Neutrophil (primary cell): ENCODE measurements at regions not wholly inside any gene's neighbourhood (a gene's known extent, or its start where the extent isn't known, plus 50 kb on each side); places are given as distances from the start of the nearest gene placed in this dataset.

Experiments used
- H3K27ac ChIP-seq: fragments of 200-600 bp; sonication (generic); 2 replicates; pipeline ENCODE4 v1.5.1; 2016; ENCODE audit warnings: mild to moderate bottlenecking, moderate library complexity
- H3K27me3 ChIP-seq: fragments of 200-600 bp; sonication (generic); 2 replicates; pipeline ENCODE4 v1.6.0; 2016; ENCODE audit warnings: mild to moderate bottlenecking
- H3K36me3 ChIP-seq: fragments of 200-600 bp; sonication (generic); 2 replicates; pipeline ENCODE4 v1.5.1; 2017
- H3K4me1 ChIP-seq, 2 experiments: fragments of 200-600 bp in 1 of 2; sonication (generic) in 1 of 2; 1 replicate in 1 of 2; 2 replicates in 1 of 2; pipeline versions ENCODE4 v1.5.1 to v1.6.1; 2013 to 2016; ENCODE audit warnings: low read depth in 1 of 2, low read length in 1 of 2, mild to moderate bottlenecking in 1 of 2, moderate library complexity in 1 of 2; ENCODE audit not compliant: control insufficient read depth in 1 of 2, insufficient read depth in 1 of 2
- H3K4me3 ChIP-seq, 2 experiments: fragments of 200-600 bp in 1 of 2; sonication (generic) in 1 of 2; 1 replicate in 1 of 2; 2 replicates in 1 of 2; pipeline ENCODE4 v1.5.1; 2013 to 2016; ENCODE audit warnings: low read depth in 1 of 2, low read length in 1 of 2, mild to moderate bottlenecking in 1 of 2, moderate library complexity in 1 of 2
- H3K9me3 ChIP-seq: fragments of 200-600 bp; sonication (generic); 2 replicates; pipeline ENCODE4 v1.5.1; 2016
- CTCF ChIP-seq: fragments of 200-600 bp; sonication (generic); IDR thresholded peaks from 2 replicates; pipeline ENCODE4 v1.5.1; 2016; ENCODE audit warnings: antibody characterized with exemption

DNA sequence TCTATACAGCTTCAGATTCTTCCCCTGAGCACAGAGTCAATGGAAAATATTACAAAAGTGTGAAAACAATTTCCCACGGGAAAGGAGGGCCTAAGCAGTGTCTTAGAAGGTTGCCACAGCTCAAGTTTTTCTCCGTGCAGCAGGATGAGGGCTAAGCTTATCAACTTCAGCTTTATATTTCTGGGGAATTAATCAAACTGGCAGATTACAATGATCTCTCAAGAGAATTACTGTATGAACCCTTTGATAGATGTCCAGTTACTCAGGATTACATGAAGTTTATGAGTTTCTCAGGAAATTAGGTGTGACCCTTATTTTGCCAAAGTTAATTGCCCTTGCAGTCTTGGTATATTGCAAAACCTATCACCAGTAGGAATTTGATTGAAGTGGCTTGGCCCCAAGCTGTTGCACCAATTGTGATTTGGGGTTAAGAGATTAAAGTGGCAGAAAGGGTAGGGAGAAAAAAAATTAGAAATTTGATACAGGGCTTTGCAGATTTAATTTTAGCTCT, 298.4 kb downstream of the MAP2K6 start:
- Histone ChIP-seq H3K4me1 (no peaks in the 10 kb centered on the region), H3K27me3 (no peaks in the 10 kb centered on the region), H3K27ac (no peak overlapping the region), H3K9me3 (no peaks in the 10 kb centered on the region), H3K4me3 (no peak overlapping the region), H3K36me3 (no peaks in the 10 kb centered on the region)
- no peak for TF ChIP-seq CTCF

GRCh38 chr17:69713815-69714214, 299.3 kb downstream of the MAP2K6 start:
- no peak overlapping the region for H3K27ac ChIP-seq
- no peaks in the 10 kb centered on the region for H3K27me3 ChIP-seq
- H3K4me1 ChIP-seq: no peaks in the 10 kb centered on the region
- no peaks in the 10 kb centered on the region for H3K9me3 ChIP-seq
- no peaks in the 10 kb centered on the region for H3K36me3 ChIP-seq
- TF ChIP-seq CTCF: no peak
- no peak overlapping the region for H3K4me3 ChIP-seq

DNA sequence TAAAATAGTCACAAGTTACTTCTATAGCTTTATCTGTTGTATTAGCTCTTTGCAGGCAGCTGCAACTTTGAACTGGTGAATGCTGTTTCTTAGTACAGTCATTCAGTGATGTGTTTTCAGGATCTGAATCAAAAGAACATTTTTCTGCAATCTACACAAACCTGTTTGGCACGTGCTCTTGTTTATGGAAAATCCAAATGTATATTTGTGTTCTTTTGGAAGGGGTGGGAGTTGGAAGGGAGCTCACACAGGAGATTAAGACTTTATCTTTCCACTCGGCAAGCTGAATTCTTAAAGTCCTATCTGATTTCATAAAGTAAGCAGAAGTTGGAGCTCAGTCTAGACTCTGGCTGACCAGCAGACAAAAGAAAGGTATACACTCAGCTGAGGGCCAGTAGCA, 300.2 kb downstream of the MAP2K6 start:
- no peaks in the 10 kb centered on the region for H3K27me3 ChIP-seq
- H3K27ac ChIP-seq: no peak overlapping the region
- no peak for TF ChIP-seq CTCF
- H3K4me3 ChIP-seq: no peak overlapping the region
- no peaks in the 10 kb centered on the region for H3K9me3 ChIP-seq
- no peaks in the 10 kb centered on the region for H3K4me1 ChIP-seq
- no peaks in the 10 kb centered on the region for H3K36me3 ChIP-seq

GRCh38 chr17:69715656-69716055, 301.2 kb downstream of the MAP2K6 start:
- Histone ChIP-seq H3K9me3 (no peaks in the 10 kb centered on the region), H3K27me3 (no peaks in the 10 kb centered on the region), H3K4me1 (no peaks in the 10 kb centered on the region), H3K27ac (no peak overlapping the region), H3K4me3 (no peak overlapping the region), H3K36me3 (no peaks in the 10 kb centered on the region)
- TF ChIP-seq CTCF: no peak

GRCh38 chr17:69716556-69716955, 302.1 kb downstream of the MAP2K6 start:
- Histone ChIP-seq H3K4me1 (no peaks in the 10 kb centered on the region), H3K36me3 (no peaks in the 10 kb centered on the region), H3K9me3 (no peaks in the 10 kb centered on the region), H3K27ac (no peak overlapping the region), H3K27me3 (no peaks in the 10 kb centered on the region), H3K4me3 (no peak overlapping the region)
- TF ChIP-seq CTCF: no peak

- no peak overlapping the region for H3K4me3 ChIP-seq
- no peak overlapping the region for H3K27ac ChIP-seq
- no peaks in the 10 kb centered on the region for H3K9me3 ChIP-seq
- no peaks in the 10 kb centered on the region for H3K36me3 ChIP-seq
- no peaks in the 10 kb centered on the region for H3K27me3 ChIP-seq
- no peaks in the 10 kb centered on the region for H3K4me1 ChIP-seq
- TF ChIP-seq CTCF: no peak
Measured at GRCh38 chr17:69717214-69717613, 302.7 kb downstream of the MAP2K6 start.
